CD4-positive, alpha-beta T cell treated with Interleukin-4 for 1 hour (primary cell): ENCODE measurements at regions not wholly inside any gene's neighbourhood (a gene's known extent, or its start where the extent isn't known, plus 50 kb on each side); places are given as distances from the start of the nearest gene placed in this dataset.
A peak's percentile ranks its signal among the peaks of the same experiment; 100 is the strongest.

Source experiments
- DNase-seq, 2 donors: peaks; one replicate each; pipeline ENCODE4 v3.0.0-alpha.2; 2020 to 2022

GRCh38 chr11:119545978-119546915 lies 123.3 kb upstream of the THY1 start:
- DNase-seq: no peak

- DNase-seq: peak in 1 of 2 donors; percentile 18
Measured at GRCh38 chr11:119540370-119541125, 117.6 kb upstream of the THY1 start.

- no peak for DNase-seq
Measured at GRCh38 chr11:119539583-119539982, 116.6 kb upstream of the THY1 start.

- peak; percentile 10 to 50 for DNase-seq
Measured at GRCh38 chr11:119538753-119539152, 115.8 kb upstream of the THY1 start.

GRCh38 chr11:119537306-119538253 lies 114.6 kb upstream of the THY1 start:
- DNase-seq: no peak

- DNase-seq: no peak
Measured at GRCh38 chr11:119536801-119537200, 113.8 kb upstream of the THY1 start.

GRCh38 chr11:119533921-119534736 lies 111.2 kb upstream of the THY1 start:
- DNase-seq: peak; percentile 28 to 56

- DNase-seq: no peak
Measured at GRCh38 chr11:119533462-119533861, 110.5 kb upstream of the THY1 start.

- DNase-seq: no peak
Measured at GRCh38 chr11:119532551-119532950, 109.6 kb upstream of the THY1 start.

GRCh38 chr11:119531623-119532022 lies 108.7 kb upstream of the THY1 start:
- DNase-seq: no peak

GRCh38 chr11:119531056-119531455 lies 108.1 kb upstream of the THY1 start:
- peak in 1 of 2 donors; percentile 3 for DNase-seq

GRCh38 chr11:119530509-119530908 lies 107.5 kb upstream of the THY1 start:
- no peak for DNase-seq

- no peak for DNase-seq
Measured at GRCh38 chr11:119529936-119530335, 107.0 kb upstream of the THY1 start.

- no peak for DNase-seq
Measured at GRCh38 chr11:119529063-119529845, 106.3 kb upstream of the THY1 start.

- no peak for DNase-seq
Measured at GRCh38 chr11:119525867-119526196, 102.9 kb upstream of the THY1 start.

GRCh38 chr11:119525180-119525866 lies 102.4 kb upstream of the THY1 start:
- DNase-seq: peak in 1 of 2 donors; percentile 7

GRCh38 chr11:119523539-119524157 lies 100.7 kb upstream of the THY1 start:
- DNase-seq: no peak

GRCh38 chr11:119522609-119523008 lies 99.6 kb upstream of the THY1 start:
- DNase-seq: no peak

- DNase-seq: no peak
Measured at GRCh38 chr11:119521551-119521950, 98.6 kb upstream of the THY1 start.

GRCh38 chr11:119520966-119521365 lies 98.0 kb upstream of the THY1 start:
- no peak for DNase-seq
